ENCODE measurements at regions not wholly inside any gene's neighbourhood (a gene's known extent, or its start where the extent isn't known, plus 50 kb on each side); places are given as distances from the start of the nearest gene placed in this dataset.

GRCh38 chr9:38276771-38277439 lies 115.6 kb upstream of the ALDH1B1 start (continued):
- TF ChIP-seq ZNF614 (CRISPR knock-in tag; IDR thresholded peaks at IDR 0.05; ENCODE audit: borderline replicate concordance) = no peak

- H3K4me3 ChIP-seq (replicated peaks in 1 of 3; ENCODE audit: insufficient read depth in 1 of 3, low read depth in 2 of 3, low read length in 3 of 3) = no peak overlapping the region
- no peaks in the 10 kb centered on the region for H3K36me3 ChIP-seq (replicated peaks in 1 of 2; ENCODE audit: control insufficient read depth in 1 of 2, insufficient read depth in 2 of 2, low read length in 2 of 2)
- DNase-seq (ENCODE audit: low spot score) = no peak
- H3K4me1 ChIP-seq (ENCODE audit: insufficient read depth, low read length) = no peaks in the 10 kb centered on the region
- no peak for ATAC-seq
- H4K20me1 ChIP-seq (ENCODE audit: insufficient read depth, low read length) = no peaks in the 10 kb centered on the region
- H3K27ac ChIP-seq (ENCODE audit: extremely low read length, insufficient read depth, low read length) = no peak overlapping the region
- H3K9ac ChIP-seq (ENCODE audit: insufficient read depth, low read depth, low read length) = no peak overlapping the region
- no peaks in the 10 kb centered on the region for H3K79me2 ChIP-seq (ENCODE audit: insufficient read depth, low read length)
- peaks cover 0 to 30% of the 10 kb centered on the region in 2 experiments; a peak in 3 of 5 replicates for H3K27me3 ChIP-seq (ENCODE audit: control insufficient read depth in 1 of 2, insufficient read depth in 2 of 2, low read length in 2 of 2)
- no peak overlapping the region for H2AFZ ChIP-seq (ENCODE audit: low read length)
- TF ChIP-seq ZBTB43 (CRISPR knock-in tag; conservative IDR thresholded peaks at IDR 0.05) = no peak
- no peak for TF ChIP-seq ZNF101 (CRISPR knock-in tag; IDR thresholded peaks at IDR 0.05; ENCODE audit: borderline replicate concordance, low read depth)
- TF ChIP-seq ATF1 (CRISPR knock-in tag; IDR thresholded peaks at IDR 0.05) = no peak
- no peak for TF ChIP-seq HNF1B (CRISPR knock-in tag; IDR thresholded peaks at IDR 0.05)
- TF ChIP-seq ZNF20 (CRISPR knock-in tag; IDR thresholded peaks at IDR 0.05) = no peak
- TF ChIP-seq BORCS8-MEF2B (CRISPR knock-in tag; IDR thresholded peaks at IDR 0.05) = no peak
- no peak for TF ChIP-seq GATAD1 (CRISPR knock-in tag; IDR thresholded peaks at IDR 0.05)
- no peak for TF ChIP-seq ZNF709 (CRISPR knock-in tag; IDR thresholded peaks at IDR 0.05)
- no peak for TF ChIP-seq ZGPAT (CRISPR knock-in tag; IDR thresholded peaks at IDR 0.05)
- TF ChIP-seq ZNF333 (CRISPR knock-in tag; IDR thresholded peaks at IDR 0.05; ENCODE audit: borderline replicate concordance) = no peak
- no peak for TF ChIP-seq ZNF772 (CRISPR knock-in tag; IDR thresholded peaks at IDR 0.05)
- no peak for TF ChIP-seq POGK (CRISPR knock-in tag; conservative IDR thresholded peaks at IDR 0.05)
- TF ChIP-seq TP53 (CRISPR knock-in tag; conservative IDR thresholded peaks at IDR 0.05) = no peak
- TF ChIP-seq KLF6 (CRISPR knock-in tag; IDR thresholded peaks at IDR 0.05) = no peak
- no peak for TF ChIP-seq ZFP37 (CRISPR knock-in tag; IDR thresholded peaks at IDR 0.05; ENCODE audit: borderline replicate concordance)
- intact Hi-C loops (cut with micrococcal nuclease; ENCODE audit: unreplicated experiment) = no loop called here
- no peaks in the 10 kb centered on the region for H3K9me3 ChIP-seq (ENCODE audit: low read length)
- 21% methylated on average over 3 of the region's 4 CpGs for WGBS (ENCODE audit: low lambda C conversion rate)
- in situ Hi-C loops (cut with HindIII; ENCODE audit: extremely low pct_ligation_motif_present, low pct_unique_long_range_greater_than_20kb) = no loop called here
- ChIA-PET POLR2A (no interaction called here), CTCF (ENCODE audit: low intra/inter-chr PET ratio, low total read pairs) (no interaction called here)
- no peak overlapping the region for H3K4me2 ChIP-seq (ENCODE audit: low read depth, low read length)
- FAIRE-seq = no peak
- no TSS peak for BruUV-seq (replicated peaks)
Measured at GRCh38 chr9:38274800-38275199, 117.7 kb upstream of the ALDH1B1 start.
